Gastroesophageal sphincter (tissue), 3 donors: ENCODE measurements at regions not wholly inside any gene's neighbourhood (a gene's known extent, or its start where the extent isn't known, plus 50 kb on each side); places are given as distances from the start of the nearest gene placed in this dataset.

ENCODE experiments used
- POLR2A ChIP-seq, 2 donors: fragments of 450-650 bp; IDR thresholded peaks; one replicate each; pipeline ENCODE4 v1.6.1; 2017; ENCODE audit warnings: antibody characterized with exemption in 2 of 2, mild to moderate bottlenecking in 2 of 2, moderate library complexity in 1 of 2
- TF ChIP-seq, protein P1 (sequence below), 4 experiments: fragments of 200-600 bp in 2 of 4; fragments of 450-650 bp in 2 of 4; sonication (generic) in 1 of 4; IDR thresholded peaks; one replicate each; pipeline ENCODE4 v1.5.1; 2017 to 2019; ENCODE audit warnings: antibody characterized with exemption in 4 of 4, mild to moderate bottlenecking in 2 of 4, moderate library complexity in 2 of 4

DNA sequence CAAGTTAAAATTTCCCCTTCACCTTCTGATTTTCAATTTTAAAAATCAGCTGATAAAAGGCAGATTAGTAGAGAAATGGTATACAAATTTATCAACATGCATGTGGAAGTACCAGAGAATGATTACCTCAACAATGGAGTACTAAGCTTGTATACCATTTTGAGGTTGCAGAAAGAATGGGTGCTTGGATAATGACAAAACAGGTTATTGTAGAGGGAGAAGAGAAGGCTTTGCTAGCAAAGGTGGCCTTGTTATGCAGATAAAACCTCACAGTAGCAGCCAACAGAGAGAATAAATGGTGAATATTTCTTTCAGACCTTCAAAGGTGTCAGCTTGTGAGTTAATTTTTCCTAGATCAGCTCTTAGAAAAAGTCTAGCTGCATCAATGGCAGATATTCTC lies 1174.9 kb upstream of the ADGRL4 start:
- TF ChIP-seq POLR2A (IDR thresholded peaks at IDR 0.05): no peak
- TF ChIP-seq, protein P1, sequence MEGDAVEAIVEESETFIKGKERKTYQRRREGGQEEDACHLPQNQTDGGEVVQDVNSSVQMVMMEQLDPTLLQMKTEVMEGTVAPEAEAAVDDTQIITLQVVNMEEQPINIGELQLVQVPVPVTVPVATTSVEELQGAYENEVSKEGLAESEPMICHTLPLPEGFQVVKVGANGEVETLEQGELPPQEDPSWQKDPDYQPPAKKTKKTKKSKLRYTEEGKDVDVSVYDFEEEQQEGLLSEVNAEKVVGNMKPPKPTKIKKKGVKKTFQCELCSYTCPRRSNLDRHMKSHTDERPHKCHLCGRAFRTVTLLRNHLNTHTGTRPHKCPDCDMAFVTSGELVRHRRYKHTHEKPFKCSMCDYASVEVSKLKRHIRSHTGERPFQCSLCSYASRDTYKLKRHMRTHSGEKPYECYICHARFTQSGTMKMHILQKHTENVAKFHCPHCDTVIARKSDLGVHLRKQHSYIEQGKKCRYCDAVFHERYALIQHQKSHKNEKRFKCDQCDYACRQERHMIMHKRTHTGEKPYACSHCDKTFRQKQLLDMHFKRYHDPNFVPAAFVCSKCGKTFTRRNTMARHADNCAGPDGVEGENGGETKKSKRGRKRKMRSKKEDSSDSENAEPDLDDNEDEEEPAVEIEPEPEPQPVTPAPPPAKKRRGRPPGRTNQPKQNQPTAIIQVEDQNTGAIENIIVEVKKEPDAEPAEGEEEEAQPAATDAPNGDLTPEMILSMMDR (IDR thresholded peaks at IDR 0.05): no peak
